Left colon (tissue), 2 donors: ENCODE measurements at regions not wholly inside any gene's neighbourhood (a gene's known extent, or its start where the extent isn't known, plus 50 kb on each side); places are given as distances from the start of the nearest gene placed in this dataset.
"Not testable (repeated sequence)": the region's sequence is repeated elsewhere in the genome, so short reads cannot be mapped to it uniquely, and the experiment has no call there.

Experiments
- ATAC-seq: fragments of 200-7000 bp; cut with Tn5 transposase; one replicate; pipeline ENCODE4 v1.9.1; 2020; ENCODE audit warnings: mild to moderate bottlenecking, moderate library complexity
- DNase-seq, 2 donors: peaks; one replicate each; pipeline ENCODE4 v3.0.0-alpha.2; 2020
- intact Hi-C, 2 donors: fragments of 100-400 bp; cut with DNase I in 1 of 2; cut with micrococcal nuclease in 1 of 2; formaldehyde crosslinking; loops; one replicate each; pipeline versions ENCODE4 v1.11.2 to v1.14.0; 2022; cut with DNase I, micrococcal nuclease
- donor health status: DM: no; HTN: no; CAD: no.
- donor health status: DM: yes; HTN: yes; CAD: no.

GRCh38 chr1:9454494-9455066 is 84.7 kb upstream of the SLC25A33 start:
- DNase-seq, result no peak
- intact Hi-C loops, result loop anchor here (5.0 to 10.0 kb wide), 2 partner anchors 167 to 170 kb away; no protein-coding TSS in a partner anchor
- no peak for ATAC-seq

GRCh38 chr1:9455487-9456234 is 83.6 kb upstream of the SLC25A33 start:
- ATAC-seq, result peak; percentile 72
- intact Hi-C loops, result loop anchor here (5.0 to 10.0 kb wide), 2 partner anchors 168 to 171 kb away; no protein-coding TSS in a partner anchor
- DNase-seq, result peak; percentile 45 to 86

DNA sequence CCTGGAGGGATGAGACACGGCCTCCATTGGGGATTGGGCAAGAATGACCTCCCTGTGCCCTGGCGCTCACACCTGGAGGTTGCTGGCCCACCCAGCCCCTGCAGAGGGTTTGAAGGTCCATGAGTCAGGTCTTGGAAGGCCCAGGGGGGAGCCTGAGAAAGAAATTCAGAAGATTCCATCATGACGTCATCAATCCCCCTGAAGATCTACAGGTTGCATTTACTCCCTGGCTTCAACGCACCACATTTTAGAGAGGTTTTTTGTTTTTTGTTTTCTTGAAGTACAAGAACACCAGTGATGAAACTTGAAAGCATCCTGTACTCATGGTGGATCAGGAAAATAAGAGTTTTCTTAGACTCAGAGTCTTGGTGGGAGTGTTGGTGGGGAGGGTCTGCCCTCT is 82.4 kb upstream of the SLC25A33 start:
- DNase-seq (no peak), ATAC-seq (no peak)
- intact Hi-C loops, result loop anchor here (5.0 to 10.0 kb wide), 2 partner anchors 170 to 172 kb away; no protein-coding TSS in a partner anchor

- peak in 1 of 2 donors; percentile 36 for DNase-seq
- intact Hi-C loops, result loop anchor here (5.0 to 10.0 kb wide), 2 partner anchors 173 to 175 kb away; no protein-coding TSS in a partner anchor
- peak; percentile 81 for ATAC-seq
Observed at GRCh38 chr1:9459816-9460407, 79.4 kb upstream of the SLC25A33 start.

- intact Hi-C loops, result no loop called here
- no peak for ATAC-seq
- DNase-seq, result no peak
Observed at GRCh38 chr1:9465640-9466039, 73.6 kb upstream of the SLC25A33 start.

DNA sequence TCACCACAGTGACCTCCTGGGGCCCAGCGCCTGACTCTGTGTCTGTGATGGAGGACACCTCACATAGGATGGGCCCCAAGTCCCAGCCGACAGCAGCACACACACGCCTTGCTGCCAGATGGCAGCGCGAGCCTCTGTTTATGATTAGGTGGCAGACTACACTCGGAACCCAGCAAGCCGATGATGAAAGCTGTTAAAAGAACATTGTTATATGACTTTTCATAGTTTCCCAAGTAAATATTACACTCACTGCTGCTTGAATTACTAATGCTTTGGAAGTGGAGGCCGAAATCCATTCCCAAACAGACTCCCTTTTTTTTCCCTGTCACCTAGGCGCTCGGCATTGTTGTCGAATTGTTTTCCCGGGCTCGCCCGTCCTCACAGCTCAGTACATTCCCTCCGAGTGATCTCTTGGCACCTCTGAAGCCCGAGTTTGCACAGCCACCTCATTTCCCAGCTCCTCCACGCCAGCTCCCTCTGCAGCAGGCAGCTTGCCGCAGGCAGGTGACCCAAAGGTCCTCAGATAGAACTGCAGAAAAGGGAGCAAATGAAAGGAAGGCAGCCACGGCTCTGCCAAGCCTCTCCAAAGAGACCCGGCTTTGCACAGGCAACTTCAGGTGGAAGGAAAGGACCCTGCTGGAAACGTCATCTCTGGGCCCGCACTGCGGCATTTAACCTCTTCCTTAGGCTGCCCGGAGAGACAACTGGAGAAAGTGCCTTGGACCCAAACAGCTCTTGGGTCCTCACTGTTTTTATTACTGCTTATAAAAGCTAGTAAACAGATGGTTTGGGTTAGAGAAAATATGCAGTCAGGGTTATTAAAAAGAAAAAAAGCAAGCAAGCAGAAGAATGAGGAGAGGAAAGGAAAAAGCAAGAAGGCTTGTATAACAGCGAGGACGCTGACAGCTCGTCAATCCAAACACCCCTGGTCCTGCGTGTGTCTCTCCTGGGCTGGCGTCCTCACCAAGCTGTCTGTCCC is 72.2 kb upstream of the SLC25A33 start:
- intact Hi-C loops, result no loop called here
- DNase-seq (peak in 1 of 2 donors; percentile 31), ATAC-seq (peak; percentile 81)

GRCh38 chr1:9469882-9470281 is 69.4 kb upstream of the SLC25A33 start:
- DNase-seq, ATAC-seq, intact Hi-C loops: not testable (repeated sequence)

DNA sequence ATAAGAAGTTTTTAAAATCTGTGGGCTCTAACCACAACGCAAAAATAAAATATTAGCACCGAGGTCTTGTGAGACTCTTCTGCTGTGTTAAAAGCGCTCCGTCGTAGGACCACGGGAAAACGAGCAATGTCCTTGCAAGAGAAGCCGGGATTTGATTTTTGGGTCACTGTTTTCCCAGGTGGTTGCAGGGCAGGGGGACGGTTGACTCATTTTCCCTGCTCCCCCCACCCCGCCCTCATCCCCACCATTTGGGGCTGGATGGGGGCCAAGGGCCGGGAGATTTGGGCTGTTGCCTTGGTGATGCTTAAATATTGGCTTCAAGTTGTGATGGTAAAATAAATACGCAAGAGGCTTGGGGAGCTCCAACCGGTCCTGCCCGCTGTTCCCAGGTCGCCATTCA is 67.6 kb upstream of the SLC25A33 start:
- ATAC-seq (no peak), DNase-seq (no peak)
- intact Hi-C loops, result no loop called here

- ATAC-seq (no peak), DNase-seq (no peak)
- intact Hi-C loops, result no loop called here
Observed at GRCh38 chr1:9472386-9473031, 66.8 kb upstream of the SLC25A33 start.

DNA sequence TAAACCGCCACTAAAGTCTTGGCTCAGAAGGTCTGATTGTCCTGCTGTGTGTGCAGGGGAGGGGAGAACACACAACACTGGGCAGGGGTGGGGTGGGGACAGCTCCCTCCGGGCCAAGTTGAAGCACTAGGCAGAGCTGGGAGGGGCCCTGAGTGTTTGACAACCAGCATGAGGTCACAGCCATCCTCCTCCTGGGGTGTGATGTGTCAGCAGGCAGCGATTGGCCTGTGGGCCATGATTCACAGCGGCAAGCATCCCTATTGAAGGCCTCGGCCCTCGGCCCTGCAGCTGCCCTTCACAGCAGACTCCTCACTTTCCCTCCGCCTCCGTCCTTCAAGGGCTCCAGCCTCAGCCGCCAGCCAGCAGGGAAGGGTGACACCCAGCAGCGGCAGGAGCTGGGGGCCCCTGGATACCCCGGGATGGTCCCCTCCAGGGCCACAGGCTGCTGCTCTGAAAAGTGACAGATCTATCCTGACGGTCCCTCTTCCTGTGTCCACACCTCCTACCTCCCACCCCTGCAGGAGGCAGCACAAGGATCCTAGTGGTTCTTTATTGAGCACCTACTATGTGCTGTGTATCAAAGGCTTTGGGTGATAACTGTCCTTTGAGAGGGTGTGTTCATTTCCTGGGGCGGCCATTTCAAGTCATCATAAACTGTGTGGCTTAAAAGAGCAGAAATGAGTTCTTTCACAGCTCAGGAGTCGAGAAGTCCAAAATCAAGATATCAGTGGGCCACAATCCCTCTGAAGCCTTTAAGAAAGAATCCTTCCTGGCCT is 66.0 kb upstream of the SLC25A33 start:
- peak; percentile 95 for ATAC-seq
- peak; percentile 50 to 80 for DNase-seq
- intact Hi-C loops, result no loop called here

DNA sequence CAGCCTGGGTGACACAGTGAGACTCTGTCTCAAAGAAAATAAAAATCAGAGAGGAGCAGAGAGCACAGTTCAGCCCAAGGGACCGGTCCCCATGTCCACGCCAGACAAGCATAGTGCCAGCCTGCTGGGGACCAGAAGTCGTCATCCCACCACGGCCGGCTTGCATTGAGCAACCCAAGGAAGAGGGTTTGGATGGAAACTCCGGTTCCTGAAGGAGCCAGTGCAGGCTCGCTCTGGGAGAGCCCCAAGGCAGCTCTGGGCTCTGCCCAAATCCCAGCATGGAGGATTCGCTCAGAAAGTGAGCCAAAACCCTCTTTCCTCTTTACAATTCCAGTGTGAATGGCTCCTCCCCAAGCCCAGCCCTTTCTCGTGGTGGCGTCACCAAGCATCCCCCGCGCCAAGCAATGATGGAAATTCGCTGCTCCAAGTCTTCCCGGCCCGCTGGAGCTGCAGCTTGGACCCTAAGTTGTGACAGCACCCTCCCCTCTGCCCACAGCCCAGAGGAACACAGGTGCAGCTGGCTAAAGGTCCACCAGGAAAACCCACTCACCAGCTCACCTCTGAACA is 64.1 kb upstream of the SLC25A33 start:
- DNase-seq (no peak), ATAC-seq (no peak)
- intact Hi-C loops, result no loop called here

- intact Hi-C loops, result no loop called here
- ATAC-seq, result no peak
- DNase-seq, result no peak
Observed at GRCh38 chr1:9476790-9477463, 62.3 kb upstream of the SLC25A33 start.

DNA sequence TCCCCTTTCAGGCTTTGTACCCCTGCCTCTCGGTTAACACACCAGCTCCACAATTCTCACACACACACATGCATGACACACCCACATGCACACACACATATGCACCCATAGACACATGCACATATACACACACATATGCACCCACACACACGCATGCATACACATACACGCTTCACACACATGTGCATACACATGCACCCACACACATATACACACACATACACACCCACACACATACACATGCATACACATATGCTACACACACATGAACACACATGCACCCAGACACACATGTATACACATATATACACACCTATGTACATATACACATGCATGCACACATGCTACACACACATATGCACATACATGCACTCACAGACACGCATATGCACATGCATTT is 61.7 kb upstream of the SLC25A33 start:
- DNase-seq, result no peak
- no peak for ATAC-seq
- intact Hi-C loops, result no loop called here

GRCh38 chr1:9478021-9478420 is 61.2 kb upstream of the SLC25A33 start:
- intact Hi-C loops, result no loop called here
- ATAC-seq (no peak), DNase-seq (no peak)

DNA sequence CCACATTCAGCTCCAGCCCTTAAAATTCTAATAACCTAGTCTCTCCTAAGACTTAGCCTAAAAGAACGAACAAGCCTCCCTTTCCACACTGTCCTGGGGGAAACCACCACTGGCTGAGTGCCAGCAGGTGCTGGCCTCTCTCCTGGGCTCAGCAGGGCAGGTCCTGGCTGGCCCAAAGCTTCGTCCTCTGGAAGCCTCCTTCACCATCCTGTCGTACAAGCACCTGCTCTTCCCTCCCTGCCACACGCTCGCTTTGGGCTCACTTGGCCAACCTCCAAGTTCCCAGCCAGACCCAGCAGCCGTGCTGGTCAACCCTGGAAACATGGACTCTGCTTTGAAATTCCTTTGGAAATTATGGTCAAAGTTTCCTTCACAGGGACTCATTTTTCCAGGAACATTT is 58.2 kb upstream of the SLC25A33 start:
- no peak for ATAC-seq
- intact Hi-C loops, result no loop called here
- DNase-seq, result no peak

GRCh38 chr1:9482403-9482802 is 56.9 kb upstream of the SLC25A33 start:
- ATAC-seq (no peak), DNase-seq (no peak)
- intact Hi-C loops, result no loop called here
